NT2/D1 (cell line): ENCODE measurements at regions not wholly inside any gene's neighbourhood (a gene's known extent, or its start where the extent isn't known, plus 50 kb on each side); places are given as distances from the start of the nearest gene placed in this dataset.

Experiments
- DNase-seq: peaks from one replicate; pipeline ENCODE4 v3.0.0-alpha.2; 2011; ENCODE audit warnings: low read depth, low spot score
- H3K27me3 ChIP-seq: 2 replicates; pipeline ENCODE4 v1.6.0; 2011; ENCODE audit warnings: mild to moderate bottlenecking; ENCODE audit not compliant: insufficient read length, insufficient read depth
- H3K36me3 ChIP-seq: 2 replicates; pipeline ENCODE4 v1.6.1; 2011; ENCODE audit warnings: mild to moderate bottlenecking, low read length, mixed read lengths; ENCODE audit not compliant: insufficient read depth, insufficient read length
- H3K4me1 ChIP-seq: 2 replicates; pipeline ENCODE4 v1.5.1; 2011; ENCODE audit not compliant: insufficient read depth, insufficient read length
- H3K4me3 ChIP-seq: 2 replicates; pipeline ENCODE4 v1.5.1; 2011; ENCODE audit warnings: low read depth; ENCODE audit not compliant: insufficient read length
- H3K9ac ChIP-seq: 2 replicates; pipeline ENCODE4 v1.6.0; 2011; ENCODE audit warnings: low read depth; ENCODE audit not compliant: insufficient read length
- H3K9me3 ChIP-seq: 2 replicates; pipeline ENCODE4 v1.5.1; 2011; ENCODE audit warnings: mild to moderate bottlenecking, low read length; ENCODE audit not compliant: insufficient read depth
- SUZ12 ChIP-seq: IDR thresholded peaks from 2 replicates; pipeline ENCODE4 v1.6.1; 2011; ENCODE audit not compliant: insufficient read length, insufficient read depth; ENCODE audit errors: extremely low read depth
- YY1 ChIP-seq: IDR thresholded peaks from 2 replicates; pipeline ENCODE4 v1.6.1; 2011; ENCODE audit not compliant: insufficient read length, insufficient read depth
- ZNF274 ChIP-seq: IDR thresholded peaks from 2 replicates; pipeline ENCODE4 v1.6.1; 2011; ENCODE audit warnings: mild to moderate bottlenecking, low read depth, low read length

- Histone ChIP-seq H3K9ac (no peak overlapping the region), H3K4me1 (no peaks in the 10 kb centered on the region), H3K9me3 (no peaks in the 10 kb centered on the region), H3K36me3 (no peaks in the 10 kb centered on the region), H3K4me3 (no peak overlapping the region), H3K27me3 (no peaks in the 10 kb centered on the region)
- no peak for TF ChIP-seq YY1
- no peak for TF ChIP-seq SUZ12
- no peak for TF ChIP-seq ZNF274
- no peak for DNase-seq
Measured at GRCh38 chr13:24104723-24105122, 55.8 kb upstream of the SPATA13 start.

GRCh38 chr13:24106429-24106828 lies 54.1 kb upstream of the SPATA13 start:
- no peaks in the 10 kb centered on the region for H3K4me1 ChIP-seq
- no peak for DNase-seq
- H3K9ac ChIP-seq = no peak overlapping the region
- no peaks in the 10 kb centered on the region for H3K9me3 ChIP-seq
- TF ChIP-seq YY1 = no peak
- TF ChIP-seq SUZ12 = no peak
- TF ChIP-seq ZNF274 = no peak
- no peak overlapping the region for H3K4me3 ChIP-seq
- no peaks in the 10 kb centered on the region for H3K27me3 ChIP-seq
- H3K36me3 ChIP-seq = no peaks in the 10 kb centered on the region

DNA sequence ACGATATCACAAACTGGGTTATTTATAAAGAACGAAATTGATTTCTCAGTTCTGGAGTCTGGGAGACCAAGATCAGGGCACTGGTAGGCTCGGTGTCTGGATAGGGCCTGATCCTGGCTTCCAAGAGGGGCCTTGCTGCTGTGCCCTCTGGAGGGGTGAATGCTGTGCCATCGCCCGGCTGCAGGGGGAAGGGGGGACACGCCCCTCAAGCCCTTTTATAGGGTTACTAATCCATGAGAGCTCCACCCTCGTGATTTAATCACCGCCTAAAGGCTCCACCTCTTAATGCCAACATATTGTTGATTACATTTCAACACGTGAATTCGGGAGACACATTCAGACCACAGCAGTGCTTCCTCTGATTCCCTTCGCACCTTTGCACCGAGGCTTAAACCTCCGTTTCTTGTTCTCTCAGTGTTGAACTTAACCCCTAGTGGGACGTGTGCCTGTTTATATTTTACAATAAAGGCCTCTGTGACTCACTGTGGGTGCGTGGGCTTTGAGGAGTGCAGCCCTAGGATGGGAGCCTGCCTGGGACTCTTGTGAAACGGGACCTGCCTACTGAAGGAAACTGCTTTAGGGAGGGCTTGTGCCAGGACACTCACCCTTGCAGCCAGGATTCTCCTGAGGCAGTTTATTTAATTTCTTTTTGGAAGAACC lies 52.4 kb upstream of the SPATA13 start:
- H3K9ac ChIP-seq = no peak overlapping the region

DNA sequence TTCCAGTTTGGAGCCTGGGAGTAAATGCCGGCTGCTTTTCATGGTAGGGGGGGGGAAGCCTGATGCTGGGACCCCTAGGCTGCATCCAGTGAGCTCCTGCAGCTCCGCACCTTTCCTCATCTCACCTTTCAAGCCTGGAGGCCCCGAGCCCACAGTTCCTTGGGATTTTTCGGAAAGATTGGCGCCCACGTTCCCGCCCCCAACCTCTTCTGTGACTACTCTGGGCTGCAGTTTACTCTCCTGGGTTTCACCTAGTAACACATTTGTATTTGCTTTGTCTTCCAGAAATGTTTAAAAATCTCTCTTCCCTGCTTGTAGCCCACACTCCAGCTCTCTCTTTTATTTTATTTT lies 51.9 kb upstream of the SPATA13 start:
- Histone ChIP-seq H3K9ac (no peak overlapping the region), H3K36me3 (no peaks in the 10 kb centered on the region), H3K4me3 (no peak overlapping the region), H3K4me1 (no peaks in the 10 kb centered on the region), H3K9me3 (no peaks in the 10 kb centered on the region), H3K27me3 (no peaks in the 10 kb centered on the region)
- TF ChIP-seq YY1 (no peak), SUZ12 (no peak), ZNF274 (no peak)
- no peak for DNase-seq

More for the DNA sequence above, 52.4 kb upstream of the SPATA13 start:
- DNase-seq = no peak
- H3K36me3 ChIP-seq = no peaks in the 10 kb centered on the region
- no peaks in the 10 kb centered on the region for H3K27me3 ChIP-seq
- H3K4me3 ChIP-seq = no peak overlapping the region
- no peaks in the 10 kb centered on the region for H3K9me3 ChIP-seq
- no peaks in the 10 kb centered on the region for H3K4me1 ChIP-seq
- TF ChIP-seq YY1 = no peak
- TF ChIP-seq ZNF274 = no peak
- no peak for TF ChIP-seq SUZ12

- TF ChIP-seq SUZ12 (no peak), YY1 (no peak), ZNF274 (no peak)
- no peak for DNase-seq
- peaks cover 1% of the 10 kb centered on the region; the same call in 1 of the 2 replicates for H3K9me3 ChIP-seq
- H3K36me3 ChIP-seq = no peaks in the 10 kb centered on the region
- H3K9ac ChIP-seq = no peak overlapping the region
- no peak overlapping the region for H3K4me3 ChIP-seq
- no peaks in the 10 kb centered on the region for H3K4me1 ChIP-seq
- H3K27me3 ChIP-seq = no peaks in the 10 kb centered on the region
Measured at GRCh38 chr13:24110011-24110410, 50.5 kb upstream of the SPATA13 start.
